ENCODE measurements at regions not wholly inside any gene's neighbourhood (a gene's known extent, or its start where the extent isn't known, plus 50 kb on each side); places are given as distances from the start of the nearest gene placed in this dataset.

DNA sequence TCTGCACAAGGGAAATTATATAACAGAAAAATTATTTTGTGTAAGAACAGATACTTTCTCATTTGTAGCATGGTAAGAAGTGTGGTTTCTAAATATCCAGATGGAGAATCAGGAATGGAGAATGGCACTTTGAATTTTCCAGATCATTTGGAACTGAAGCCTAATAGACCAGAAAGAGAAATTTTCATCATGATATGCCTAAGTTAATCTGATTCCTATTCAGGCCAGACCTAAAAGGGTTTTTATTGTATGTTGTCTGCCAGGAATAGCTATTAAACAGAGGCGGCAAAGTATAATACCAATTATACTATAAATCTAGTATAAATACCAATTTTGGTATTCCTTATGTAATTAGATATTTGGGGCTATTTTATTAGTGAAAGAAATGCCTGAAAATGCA lies 382.7 kb upstream of the FAR2 start (continued):
- TF ChIP-seq, protein P1, sequence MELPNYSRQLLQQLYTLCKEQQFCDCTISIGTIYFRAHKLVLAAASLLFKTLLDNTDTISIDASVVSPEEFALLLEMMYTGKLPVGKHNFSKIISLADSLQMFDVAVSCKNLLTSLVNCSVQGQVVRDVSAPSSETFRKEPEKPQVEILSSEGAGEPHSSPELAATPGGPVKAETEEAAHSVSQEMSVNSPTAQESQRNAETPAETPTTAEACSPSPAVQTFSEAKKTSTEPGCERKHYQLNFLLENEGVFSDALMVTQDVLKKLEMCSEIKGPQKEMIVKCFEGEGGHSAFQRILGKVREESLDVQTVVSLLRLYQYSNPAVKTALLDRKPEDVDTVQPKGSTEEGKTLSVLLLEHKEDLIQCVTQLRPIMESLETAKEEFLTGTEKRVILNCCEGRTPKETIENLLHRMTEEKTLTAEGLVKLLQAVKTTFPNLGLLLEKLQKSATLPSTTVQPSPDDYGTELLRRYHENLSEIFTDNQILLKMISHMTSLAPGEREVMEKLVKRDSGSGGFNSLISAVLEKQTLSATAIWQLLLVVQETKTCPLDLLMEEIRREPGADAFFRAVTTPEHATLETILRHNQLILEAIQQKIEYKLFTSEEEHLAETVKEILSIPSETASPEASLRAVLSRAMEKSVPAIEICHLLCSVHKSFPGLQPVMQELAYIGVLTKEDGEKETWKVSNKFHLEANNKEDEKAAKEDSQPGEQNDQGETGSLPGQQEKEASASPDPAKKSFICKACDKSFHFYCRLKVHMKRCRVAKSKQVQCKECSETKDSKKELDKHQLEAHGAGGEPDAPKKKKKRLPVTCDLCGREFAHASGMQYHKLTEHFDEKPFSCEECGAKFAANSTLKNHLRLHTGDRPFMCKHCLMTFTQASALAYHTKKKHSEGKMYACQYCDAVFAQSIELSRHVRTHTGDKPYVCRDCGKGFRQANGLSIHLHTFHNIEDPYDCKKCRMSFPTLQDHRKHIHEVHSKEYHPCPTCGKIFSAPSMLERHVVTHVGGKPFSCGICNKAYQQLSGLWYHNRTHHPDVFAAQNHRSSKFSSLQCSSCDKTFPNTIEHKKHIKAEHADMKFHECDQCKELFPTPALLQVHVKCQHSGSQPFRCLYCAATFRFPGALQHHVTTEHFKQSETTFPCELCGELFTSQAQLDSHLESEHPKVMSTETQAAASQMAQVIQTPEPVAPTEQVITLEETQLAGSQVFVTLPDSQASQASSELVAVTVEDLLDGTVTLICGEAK (IDR thresholded peaks at IDR 0.05; ENCODE audit: borderline replicate concordance) = no peak
- no peak for TF ChIP-seq MXI1 (IDR thresholded peaks at IDR 0.05; ENCODE audit: low read depth, low read length)

GRCh38 chr12:28767836-28768348 lies 381.2 kb upstream of the FAR2 start:
- no peak overlapping the region for H3K4me3 ChIP-seq
- ChIA-PET SMC1A (ENCODE audit: uncharacterized antibody, unreplicated experiment) (no interaction called here), POLR2A (no interaction called here), RAD21 (ENCODE audit: unreplicated experiment) (no interaction called here), CTCF (no interaction called here)
- no peak for ATAC-seq
- H3K4me2 ChIP-seq (ENCODE audit: control insufficient read depth, insufficient read depth) = no peak overlapping the region
- 0% methylated on average over 1 of the region's 1 CpG for WGBS (ENCODE audit: insufficient coverage, insufficient replicate concordance, low lambda C conversion rate, missing lambda C conversion rate)
- H4K20me1 ChIP-seq (ENCODE audit: control insufficient read depth, insufficient read depth) = no peaks in the 10 kb centered on the region
- no peaks in the 10 kb centered on the region for H3K9me3 ChIP-seq (replicated peaks; ENCODE audit: control insufficient read depth, insufficient read depth, low read length)
- no peaks in the 10 kb centered on the region for H3K4me1 ChIP-seq (ENCODE audit: control insufficient read depth, insufficient read depth, low read length)
- no peak overlapping the region for H2AFZ ChIP-seq (ENCODE audit: control insufficient read depth, low read depth, low read length)
- no peak overlapping the region for H3K27ac ChIP-seq (ENCODE audit: control insufficient read depth, insufficient read depth)
- H3K79me2 ChIP-seq (ENCODE audit: control insufficient read depth, insufficient read depth, low read length) = no peaks in the 10 kb centered on the region
- FAIRE-seq = no peak
- in situ Hi-C loops (cut with MboI) (no loop called here), intact Hi-C loops (cut with micrococcal nuclease; ENCODE audit: unreplicated experiment) (no loop called here)
- DNase-seq (ENCODE audit: low read depth, low spot score) = no peak
- no TSS peak for BruUV-seq (replicated peaks)
- no peaks in the 10 kb centered on the region for H3K27me3 ChIP-seq (replicated peaks in 1 of 2; ENCODE audit: control insufficient read depth in 2 of 2, insufficient read depth in 2 of 2, low read length in 1 of 2)
- H3K36me3 ChIP-seq (ENCODE audit: control insufficient read depth in 2 of 2, insufficient read depth in 2 of 2, low read length in 1 of 2) = no peaks in the 10 kb centered on the region
- H3K9ac ChIP-seq (ENCODE audit: control insufficient read depth, insufficient read depth, low read length) = no peak overlapping the region
- no peak for TF ChIP-seq ZZZ3 (IDR thresholded peaks at IDR 0.05; ENCODE audit: control insufficient read depth, insufficient read length, low read depth)
- TF ChIP-seq, protein P2, sequence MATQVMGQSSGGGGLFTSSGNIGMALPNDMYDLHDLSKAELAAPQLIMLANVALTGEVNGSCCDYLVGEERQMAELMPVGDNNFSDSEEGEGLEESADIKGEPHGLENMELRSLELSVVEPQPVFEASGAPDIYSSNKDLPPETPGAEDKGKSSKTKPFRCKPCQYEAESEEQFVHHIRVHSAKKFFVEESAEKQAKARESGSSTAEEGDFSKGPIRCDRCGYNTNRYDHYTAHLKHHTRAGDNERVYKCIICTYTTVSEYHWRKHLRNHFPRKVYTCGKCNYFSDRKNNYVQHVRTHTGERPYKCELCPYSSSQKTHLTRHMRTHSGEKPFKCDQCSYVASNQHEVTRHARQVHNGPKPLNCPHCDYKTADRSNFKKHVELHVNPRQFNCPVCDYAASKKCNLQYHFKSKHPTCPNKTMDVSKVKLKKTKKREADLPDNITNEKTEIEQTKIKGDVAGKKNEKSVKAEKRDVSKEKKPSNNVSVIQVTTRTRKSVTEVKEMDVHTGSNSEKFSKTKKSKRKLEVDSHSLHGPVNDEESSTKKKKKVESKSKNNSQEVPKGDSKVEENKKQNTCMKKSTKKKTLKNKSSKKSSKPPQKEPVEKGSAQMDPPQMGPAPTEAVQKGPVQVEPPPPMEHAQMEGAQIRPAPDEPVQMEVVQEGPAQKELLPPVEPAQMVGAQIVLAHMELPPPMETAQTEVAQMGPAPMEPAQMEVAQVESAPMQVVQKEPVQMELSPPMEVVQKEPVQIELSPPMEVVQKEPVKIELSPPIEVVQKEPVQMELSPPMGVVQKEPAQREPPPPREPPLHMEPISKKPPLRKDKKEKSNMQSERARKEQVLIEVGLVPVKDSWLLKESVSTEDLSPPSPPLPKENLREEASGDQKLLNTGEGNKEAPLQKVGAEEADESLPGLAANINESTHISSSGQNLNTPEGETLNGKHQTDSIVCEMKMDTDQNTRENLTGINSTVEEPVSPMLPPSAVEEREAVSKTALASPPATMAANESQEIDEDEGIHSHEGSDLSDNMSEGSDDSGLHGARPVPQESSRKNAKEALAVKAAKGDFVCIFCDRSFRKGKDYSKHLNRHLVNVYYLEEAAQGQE (IDR thresholded peaks at IDR 0.05; ENCODE audit: low read depth, low read length) = no peak
- no peak for TF ChIP-seq HSF1 (IDR thresholded peaks at IDR 0.05; ENCODE audit: low read depth, low read length)
- TF ChIP-seq GABPA (IDR thresholded peaks at IDR 0.05; ENCODE audit: low read depth) = no peak
- TF ChIP-seq RCOR1 (conservative IDR thresholded peaks at IDR 0.05; ENCODE audit: low read depth, low read length) = no peak
- TF ChIP-seq POLR2AphosphoS2 (IDR thresholded peaks at IDR 0.05; ENCODE audit: low read depth, low read length) = no peak
- no peak for TF ChIP-seq FOXK2 (IDR thresholded peaks at IDR 0.05)
- TF ChIP-seq ESRRA (IDR thresholded peaks at IDR 0.05; ENCODE audit: low read length) = no peak
- TF ChIP-seq IRF4 (IDR thresholded peaks at IDR 0.05; ENCODE audit: low read depth, low read length) = no peak
- no peak for TF ChIP-seq WRNIP1 (IDR thresholded peaks at IDR 0.05; ENCODE audit: borderline replicate concordance, low read depth, low read length)
- no peak for TF ChIP-seq NR2F1 (conservative IDR thresholded peaks at IDR 0.05)
- TF ChIP-seq CBX3 (IDR thresholded peaks at IDR 0.05; ENCODE audit: borderline replicate concordance, low read depth) = no peak
- no peak for TF ChIP-seq YY1 (IDR thresholded peaks at IDR 0.05; ENCODE audit: low read depth, low read length)
- TF ChIP-seq BMI1 (IDR thresholded peaks at IDR 0.05; ENCODE audit: borderline replicate concordance) = no peak
